HG02623 (cell line): ENCODE measurements at regions not wholly inside any gene's neighbourhood (a gene's known extent, or its start where the extent isn't known, plus 50 kb on each side); places are given as distances from the start of the nearest gene placed in this dataset.

Source experiments
- ATAC-seq: cut with Tn5 transposase; IDR thresholded peaks from one replicate; pipeline ENCODE4 v1.9.1; 2021; ENCODE audit warnings: moderate library complexity; ENCODE audit not compliant: unreplicated experiment

- no peak for ATAC-seq
Measured at GRCh38 chr6:147755999-147756398, 247.5 kb downstream of the SAMD5 start.

GRCh38 chr6:147756891-147757290 is 248.4 kb downstream of the SAMD5 start:
- ATAC-seq, result no peak

- ATAC-seq, result no peak
Measured at GRCh38 chr6:147757291-147757690, 248.8 kb downstream of the SAMD5 start.

- ATAC-seq, result no peak
Measured at GRCh38 chr6:147758303-147758702, 249.8 kb downstream of the SAMD5 start.

GRCh38 chr6:147759093-147759492 is 250.6 kb downstream of the SAMD5 start:
- no peak for ATAC-seq

- no peak for ATAC-seq
Measured at GRCh38 chr6:147759536-147759935, 251.0 kb downstream of the SAMD5 start.

GRCh38 chr6:147765541-147765940 is 257.1 kb downstream of the SAMD5 start:
- no peak for ATAC-seq

- no peak for ATAC-seq
Measured at GRCh38 chr6:147768969-147769368, 260.5 kb downstream of the SAMD5 start.

GRCh38 chr6:147769496-147770087 is 261.1 kb downstream of the SAMD5 start:
- no peak for ATAC-seq

GRCh38 chr6:147770221-147770620 is 261.7 kb downstream of the SAMD5 start:
- no peak for ATAC-seq

- no peak for ATAC-seq
Measured at GRCh38 chr6:147772724-147773123, 264.2 kb downstream of the SAMD5 start.

- no peak for ATAC-seq
Measured at GRCh38 chr6:147774856-147775255, 266.4 kb downstream of the SAMD5 start.

- no peak for ATAC-seq
Measured at GRCh38 chr6:147776631-147777213, 268.2 kb downstream of the SAMD5 start.

- ATAC-seq, result no peak
Measured at GRCh38 chr6:147779624-147780023, 271.1 kb downstream of the SAMD5 start.

GRCh38 chr6:147782302-147782701 is 273.8 kb downstream of the SAMD5 start:
- ATAC-seq, result no peak

- no peak for ATAC-seq
Measured at GRCh38 chr6:147784371-147784770, 275.9 kb downstream of the SAMD5 start.

GRCh38 chr6:147787417-147787816 is 278.9 kb downstream of the SAMD5 start:
- no peak for ATAC-seq

GRCh38 chr6:147789430-147789947 is 281.0 kb downstream of the SAMD5 start:
- ATAC-seq, result no peak

GRCh38 chr6:147793871-147794643 is 285.6 kb downstream of the SAMD5 start:
- no peak for ATAC-seq

GRCh38 chr6:147802459-147802858 is 294.0 kb downstream of the SAMD5 start:
- ATAC-seq, result no peak

- ATAC-seq, result no peak
Measured at GRCh38 chr6:147805155-147805554, 296.7 kb downstream of the SAMD5 start.

- no peak for ATAC-seq
Measured at GRCh38 chr6:147806697-147807096, 298.2 kb downstream of the SAMD5 start.
